ENCODE measurements at regions not wholly inside any gene's neighbourhood (a gene's known extent, or its start where the extent isn't known, plus 50 kb on each side); places are given as distances from the start of the nearest gene placed in this dataset.
"Not testable (repeated sequence)": the region's sequence is repeated elsewhere in the genome, so short reads cannot be mapped to it uniquely, and the experiment has no call there.

DNA sequence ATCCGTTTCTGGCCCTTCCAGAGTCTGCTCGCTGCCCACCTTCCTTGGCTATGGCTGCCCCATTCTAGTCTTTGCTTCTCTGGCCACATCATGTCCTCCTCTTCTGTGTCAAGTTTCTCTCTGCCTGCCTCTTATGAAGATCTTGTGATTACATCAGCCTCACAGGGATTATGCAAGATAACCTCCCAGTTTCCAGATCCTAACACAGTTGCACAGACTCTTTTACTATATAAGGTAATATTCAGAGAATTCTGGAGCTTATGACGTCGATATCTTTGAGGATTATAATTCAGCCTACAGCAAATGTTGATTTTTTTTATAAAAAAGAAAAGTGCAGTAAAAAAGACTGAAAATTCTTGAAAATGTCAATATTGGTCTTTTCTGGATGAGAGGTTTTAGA is 97.2 kb upstream of the CRYM start:
- not testable (repeated sequence) for H3K27ac ChIP-seq (ENCODE audit: low read depth, low read length); H3K27me3 ChIP-seq (ENCODE audit: insufficient read depth, low read length); H3K4me1 ChIP-seq (ENCODE audit: control insufficient read depth, insufficient read depth, low read length, unreplicated experiment); H3K79me2 ChIP-seq (ENCODE audit: control insufficient read depth, insufficient read depth, low read length, unreplicated experiment); H3K36me3 ChIP-seq (ENCODE audit: insufficient read depth, low read length); H2AFZ ChIP-seq (ENCODE audit: low read length, unreplicated experiment); H3K4me3 ChIP-seq (ENCODE audit: low read depth, low read length)

DNA sequence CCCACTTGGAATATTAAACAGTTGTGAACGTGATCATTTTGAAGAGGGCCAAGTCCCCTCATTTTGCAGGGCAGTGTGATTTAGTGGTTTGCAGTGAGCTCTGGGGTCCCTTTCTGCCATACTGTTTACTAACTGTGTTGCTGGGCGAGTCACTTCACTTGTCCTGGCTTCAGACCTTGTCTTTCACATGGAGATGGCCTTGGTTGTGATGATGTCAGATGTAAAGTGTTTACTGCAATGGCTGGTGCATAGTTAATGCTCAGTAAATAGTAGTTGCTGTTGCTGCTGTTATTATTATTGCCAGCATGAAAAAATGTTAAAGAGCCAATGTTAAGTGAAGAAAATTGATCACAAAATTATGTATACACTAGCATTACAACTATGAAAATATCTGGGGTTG is 95.4 kb upstream of the CRYM start:
- H3K27ac ChIP-seq (ENCODE audit: low read depth, low read length); H3K36me3 ChIP-seq (ENCODE audit: insufficient read depth, low read length); H2AFZ ChIP-seq (ENCODE audit: low read length, unreplicated experiment); H3K27me3 ChIP-seq (ENCODE audit: insufficient read depth, low read length); H3K79me2 ChIP-seq (ENCODE audit: control insufficient read depth, insufficient read depth, low read length, unreplicated experiment); H3K4me1 ChIP-seq (ENCODE audit: control insufficient read depth, insufficient read depth, low read length, unreplicated experiment); H3K4me3 ChIP-seq (ENCODE audit: low read depth, low read length): not testable (repeated sequence)

DNA sequence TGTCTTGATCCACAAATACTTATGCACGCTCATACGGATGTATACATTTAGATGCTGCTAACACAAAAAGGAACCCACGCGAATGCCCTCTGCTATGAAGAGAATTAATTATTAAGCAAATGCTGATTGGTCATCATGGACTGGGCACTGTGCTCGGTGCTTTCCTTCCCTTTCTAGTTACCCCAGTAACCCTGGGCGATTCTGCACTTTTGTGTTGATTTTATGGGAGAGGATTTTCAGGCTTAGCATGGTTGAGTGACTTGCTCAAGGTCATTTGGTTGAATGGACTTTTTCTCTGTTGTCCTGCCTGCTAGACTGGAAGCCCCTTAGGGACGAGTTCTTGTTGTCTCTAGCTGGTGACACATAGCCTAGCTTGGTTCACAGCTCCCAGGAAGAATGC is 94.8 kb upstream of the CRYM start:
- not testable (repeated sequence) for H3K27ac ChIP-seq (ENCODE audit: low read depth, low read length); H3K27me3 ChIP-seq (ENCODE audit: insufficient read depth, low read length); H3K79me2 ChIP-seq (ENCODE audit: control insufficient read depth, insufficient read depth, low read length, unreplicated experiment); H3K4me3 ChIP-seq (ENCODE audit: low read depth, low read length); H3K4me1 ChIP-seq (ENCODE audit: control insufficient read depth, insufficient read depth, low read length, unreplicated experiment); H2AFZ ChIP-seq (ENCODE audit: low read length, unreplicated experiment); H3K36me3 ChIP-seq (ENCODE audit: insufficient read depth, low read length)

DNA sequence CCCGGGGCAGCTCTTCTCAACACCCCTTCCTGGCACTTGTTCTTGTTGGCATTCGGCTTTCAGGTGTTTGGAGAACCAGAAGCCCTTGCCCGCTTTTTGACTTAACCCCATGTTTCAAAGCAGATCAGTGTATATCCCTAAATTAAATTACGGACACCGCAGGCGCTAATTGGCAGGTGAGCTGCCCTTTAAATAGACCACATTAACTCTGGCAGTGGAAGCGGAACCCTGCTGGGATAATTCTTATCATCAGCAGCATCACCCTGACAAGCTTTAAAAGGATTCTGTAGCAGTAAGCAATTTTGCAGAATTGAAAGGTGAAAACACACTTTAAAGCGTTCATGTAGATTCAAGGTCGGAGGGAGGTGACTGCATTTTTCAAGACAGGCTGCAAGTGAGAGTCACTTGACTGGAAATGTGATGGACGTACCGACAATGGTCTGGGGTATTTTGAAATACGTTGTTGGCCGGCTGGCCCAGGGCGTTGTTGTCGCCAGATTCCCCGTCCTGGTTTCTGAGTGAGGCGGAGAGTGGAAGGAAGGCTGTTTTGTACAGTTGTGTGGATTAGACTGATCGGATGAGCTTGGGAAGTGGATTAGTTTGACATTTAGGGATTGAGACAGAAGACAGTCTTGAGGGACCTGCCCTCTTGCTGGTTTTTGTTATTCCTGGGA is 94.2 kb upstream of the CRYM start:
- not testable (repeated sequence) for H2AFZ ChIP-seq (ENCODE audit: low read length, unreplicated experiment); H3K79me2 ChIP-seq (ENCODE audit: control insufficient read depth, insufficient read depth, low read length, unreplicated experiment); H3K27me3 ChIP-seq (ENCODE audit: insufficient read depth, low read length); H3K4me3 ChIP-seq (ENCODE audit: low read depth, low read length); H3K4me1 ChIP-seq (ENCODE audit: control insufficient read depth, insufficient read depth, low read length, unreplicated experiment); H3K27ac ChIP-seq (ENCODE audit: low read depth, low read length); H3K36me3 ChIP-seq (ENCODE audit: insufficient read depth, low read length)

DNA sequence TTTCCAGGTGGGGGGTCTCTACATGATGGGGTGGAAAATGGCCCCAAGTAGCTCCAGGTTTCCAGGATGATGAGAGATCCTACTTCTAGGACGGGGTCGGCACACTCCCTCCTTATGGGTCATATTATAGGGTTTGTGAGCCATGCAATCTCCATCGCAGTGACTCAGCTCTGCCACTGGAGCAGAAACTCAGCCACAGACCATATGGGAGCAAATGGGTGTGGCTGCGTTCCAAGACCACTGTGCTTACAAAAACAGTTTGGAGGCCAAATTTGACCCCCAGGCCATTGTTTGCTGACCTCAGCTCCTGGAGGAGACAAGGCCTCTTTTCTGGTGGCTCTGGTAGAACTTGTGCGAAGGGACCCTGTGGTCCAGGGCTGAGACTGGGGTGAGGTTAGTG is 92.7 kb upstream of the CRYM start:
- not testable (repeated sequence) for H2AFZ ChIP-seq (ENCODE audit: low read length, unreplicated experiment); H3K79me2 ChIP-seq (ENCODE audit: control insufficient read depth, insufficient read depth, low read length, unreplicated experiment); H3K27me3 ChIP-seq (ENCODE audit: insufficient read depth, low read length); H3K27ac ChIP-seq (ENCODE audit: low read depth, low read length); H3K36me3 ChIP-seq (ENCODE audit: insufficient read depth, low read length); H3K4me1 ChIP-seq (ENCODE audit: control insufficient read depth, insufficient read depth, low read length, unreplicated experiment); H3K4me3 ChIP-seq (ENCODE audit: low read depth, low read length)

DNA sequence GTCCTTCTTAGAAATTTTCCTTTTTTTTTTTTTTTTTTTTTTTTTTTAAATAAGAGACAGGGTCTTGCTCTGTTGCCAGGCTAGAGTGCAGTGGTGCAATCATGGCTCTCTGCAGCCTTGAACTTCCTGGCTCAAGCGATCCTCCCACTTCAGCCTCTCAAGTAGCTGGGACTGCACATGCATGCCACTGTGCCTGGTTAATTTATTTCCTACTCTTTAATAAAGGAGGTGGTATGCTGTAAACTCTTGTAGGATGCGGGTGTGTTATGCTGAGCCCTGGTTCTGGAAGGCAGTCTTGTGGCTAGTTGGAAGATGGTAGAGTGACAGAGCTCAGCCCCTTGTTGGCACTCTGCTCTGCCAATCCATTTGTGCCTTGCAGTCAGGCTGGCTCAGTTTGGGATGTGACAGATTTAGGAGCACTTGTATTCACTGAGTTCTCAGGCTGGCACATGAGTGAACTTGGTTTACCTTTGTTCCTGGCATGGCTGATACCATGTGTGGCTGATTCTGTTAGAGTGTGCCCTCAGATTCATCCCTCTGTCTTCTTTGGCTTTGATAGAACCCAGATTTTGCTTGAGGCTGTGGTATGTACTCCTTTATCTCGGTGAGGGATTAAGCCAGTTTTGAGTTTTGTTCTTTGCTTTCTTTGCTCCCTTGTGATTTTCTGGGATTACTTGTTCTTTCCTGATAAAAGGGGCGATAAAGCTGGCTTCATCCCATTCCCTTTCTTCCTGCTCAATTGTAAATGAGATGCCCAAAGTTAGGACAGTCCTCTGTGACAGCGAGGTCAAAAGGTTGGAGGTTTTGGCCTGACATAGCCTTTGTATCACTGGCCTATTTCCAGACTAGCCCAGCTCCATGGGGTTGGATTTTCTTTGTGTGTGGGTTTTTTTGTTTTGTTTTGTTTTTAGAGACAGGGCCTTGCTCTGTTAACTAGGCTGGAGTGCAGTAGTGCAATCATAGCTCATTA is 91.2 kb upstream of the CRYM start:
- not testable (repeated sequence) for H3K27ac ChIP-seq (ENCODE audit: low read depth, low read length); H3K36me3 ChIP-seq (ENCODE audit: insufficient read depth, low read length); H2AFZ ChIP-seq (ENCODE audit: low read length, unreplicated experiment); H3K4me3 ChIP-seq (ENCODE audit: low read depth, low read length); H3K27me3 ChIP-seq (ENCODE audit: insufficient read depth, low read length); H3K79me2 ChIP-seq (ENCODE audit: control insufficient read depth, insufficient read depth, low read length, unreplicated experiment); H3K4me1 ChIP-seq (ENCODE audit: control insufficient read depth, insufficient read depth, low read length, unreplicated experiment)

DNA sequence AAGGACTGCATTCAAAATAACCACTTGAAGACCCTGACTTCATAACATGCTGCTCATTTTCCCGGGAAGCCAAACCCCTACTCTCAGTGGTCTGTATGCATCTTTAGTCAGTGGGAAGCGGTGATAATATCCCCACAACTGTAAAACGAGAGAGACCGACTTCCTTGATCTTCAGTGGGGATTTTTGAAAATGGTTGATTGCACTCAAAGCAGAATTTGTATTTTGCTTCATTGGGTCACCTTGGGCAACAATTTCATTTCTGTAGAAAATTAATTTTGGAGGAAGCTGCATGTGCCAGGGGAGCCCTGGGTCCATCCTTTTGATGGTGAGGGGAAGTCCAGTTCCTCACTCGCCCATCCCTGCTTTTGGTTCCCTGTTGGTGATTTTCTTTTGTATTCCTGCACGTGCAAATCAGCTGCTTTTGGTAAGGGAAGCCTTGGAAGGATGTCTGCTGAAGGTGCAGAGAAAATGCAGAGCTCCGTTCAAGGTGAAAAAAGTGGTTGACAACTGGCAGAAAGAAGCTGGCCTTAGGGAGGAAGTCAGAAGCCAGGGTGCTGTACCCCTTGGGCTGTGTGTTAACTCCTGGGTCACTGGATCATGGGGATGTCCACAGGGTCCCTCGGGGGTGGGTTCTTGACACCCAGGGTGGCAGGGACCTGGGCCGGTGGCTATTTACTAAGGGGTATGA is 89.8 kb upstream of the CRYM start:
- not testable (repeated sequence) for H3K36me3 ChIP-seq (ENCODE audit: insufficient read depth, low read length)

DNA sequence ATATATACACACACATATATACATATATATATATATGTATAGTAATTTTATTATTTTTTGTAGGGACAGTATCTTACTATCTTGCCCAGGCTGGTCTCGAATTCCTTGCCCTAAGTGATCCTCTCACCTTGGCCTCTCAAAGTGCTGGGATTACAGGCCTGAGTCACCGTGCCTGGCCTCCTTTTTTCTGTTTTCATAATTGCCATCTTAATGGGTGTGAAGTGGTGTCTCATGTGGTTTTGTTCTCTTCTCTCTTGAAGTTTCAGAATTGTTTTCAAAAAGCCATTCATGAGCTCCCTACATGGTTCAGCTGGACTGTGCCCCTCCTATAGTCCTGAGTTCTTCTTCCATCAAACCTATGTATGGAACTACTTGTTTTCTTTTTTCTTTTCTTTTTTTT is 88.9 kb upstream of the CRYM start:
- not testable (repeated sequence) for H2AFZ ChIP-seq (ENCODE audit: low read length, unreplicated experiment); H3K79me2 ChIP-seq (ENCODE audit: control insufficient read depth, insufficient read depth, low read length, unreplicated experiment); H3K4me3 ChIP-seq (ENCODE audit: low read depth, low read length); H3K27ac ChIP-seq (ENCODE audit: low read depth, low read length); H3K36me3 ChIP-seq (ENCODE audit: insufficient read depth, low read length); H3K27me3 ChIP-seq (ENCODE audit: insufficient read depth, low read length); H3K4me1 ChIP-seq (ENCODE audit: control insufficient read depth, insufficient read depth, low read length, unreplicated experiment)

More for the DNA sequence above, 89.8 kb upstream of the CRYM start:
- H3K27me3 ChIP-seq (ENCODE audit: insufficient read depth, low read length); H3K4me1 ChIP-seq (ENCODE audit: control insufficient read depth, insufficient read depth, low read length, unreplicated experiment); H3K4me3 ChIP-seq (ENCODE audit: low read depth, low read length); H3K79me2 ChIP-seq (ENCODE audit: control insufficient read depth, insufficient read depth, low read length, unreplicated experiment); H3K27ac ChIP-seq (ENCODE audit: low read depth, low read length); H2AFZ ChIP-seq (ENCODE audit: low read length, unreplicated experiment): not testable (repeated sequence)

DNA sequence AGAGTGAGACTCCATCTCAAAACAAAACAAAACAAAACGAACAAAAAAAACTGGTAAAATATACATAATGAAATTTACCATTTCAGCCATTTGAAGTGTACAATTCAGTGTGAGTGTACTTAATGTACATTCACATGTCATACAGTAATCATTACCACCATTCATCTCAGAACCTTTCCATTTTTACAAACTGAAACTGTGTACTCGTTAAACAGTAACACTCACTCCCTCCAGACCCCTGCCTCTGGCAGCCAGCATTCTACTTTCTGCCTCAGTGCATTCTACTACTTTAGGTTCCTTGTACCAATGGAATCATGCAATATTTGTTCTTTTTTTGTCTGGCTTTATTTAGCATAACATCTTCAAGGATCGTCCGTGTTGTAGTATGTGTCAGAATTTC is 87.5 kb upstream of the CRYM start:
- not testable (repeated sequence) for H3K36me3 ChIP-seq (ENCODE audit: insufficient read depth, low read length); H2AFZ ChIP-seq (ENCODE audit: low read length, unreplicated experiment); H3K4me3 ChIP-seq (ENCODE audit: low read depth, low read length); H3K79me2 ChIP-seq (ENCODE audit: control insufficient read depth, insufficient read depth, low read length, unreplicated experiment); H3K27me3 ChIP-seq (ENCODE audit: insufficient read depth, low read length); H3K27ac ChIP-seq (ENCODE audit: low read depth, low read length)
- peaks cover 11% of the 10 kb centered on the region for H3K4me1 ChIP-seq (ENCODE audit: control insufficient read depth, insufficient read depth, low read length, unreplicated experiment)

DNA sequence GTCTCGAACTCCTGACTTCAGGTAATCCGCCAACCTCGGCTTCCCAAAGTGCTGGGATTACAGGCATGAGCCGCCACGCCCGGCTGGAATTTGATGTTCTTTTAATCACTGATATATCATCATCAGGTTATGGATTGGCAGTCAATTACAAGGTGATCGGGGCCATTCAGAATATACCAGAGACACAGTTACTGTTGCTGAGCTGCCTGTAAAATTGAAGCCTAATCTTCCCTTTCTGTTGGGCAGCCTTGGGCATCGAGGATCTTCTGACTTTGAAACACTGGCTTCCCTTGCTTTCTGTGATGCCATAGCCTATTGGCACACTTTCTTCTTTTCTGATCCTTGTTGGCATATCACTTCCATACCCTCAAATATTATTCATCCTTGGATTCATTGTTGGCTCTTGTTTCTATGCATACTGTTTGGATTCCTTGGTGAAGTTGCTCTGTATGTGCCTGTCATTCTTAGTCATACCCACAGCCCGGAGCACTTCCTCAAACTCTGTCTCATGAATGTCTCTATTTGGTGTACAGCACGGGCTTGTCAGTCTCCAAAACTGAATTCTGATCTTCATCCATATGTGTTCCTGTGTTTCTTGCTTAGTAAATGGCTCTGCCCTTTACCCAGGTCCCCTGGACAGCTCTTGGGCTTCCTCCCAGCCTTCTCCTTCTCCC is 85.6 kb upstream of the CRYM start:
- not testable (repeated sequence) for H3K4me3 ChIP-seq (ENCODE audit: low read depth, low read length); H2AFZ ChIP-seq (ENCODE audit: low read length, unreplicated experiment); H3K79me2 ChIP-seq (ENCODE audit: control insufficient read depth, insufficient read depth, low read length, unreplicated experiment); H3K27me3 ChIP-seq (ENCODE audit: insufficient read depth, low read length); H3K36me3 ChIP-seq (ENCODE audit: insufficient read depth, low read length)
- peak overlapping the region; percentile 70 for H3K27ac ChIP-seq (ENCODE audit: low read depth, low read length)
- H3K4me1 ChIP-seq (ENCODE audit: control insufficient read depth, insufficient read depth, low read length, unreplicated experiment): peaks cover 11% of the 10 kb centered on the region

Measured in ACC112 (cell line).